ENCODE measurements at regions not wholly inside any gene's neighbourhood (a gene's known extent, or its start where the extent isn't known, plus 50 kb on each side); places are given as distances from the start of the nearest gene placed in this dataset.

- Histone ChIP-seq H3K4me3 (ENCODE audit: low read length) (no peak overlapping the region), H3K79me2 (ENCODE audit: control insufficient read depth, low read length) (no peaks in the 10 kb centered on the region), H4K20me1 (ENCODE audit: control insufficient read depth, insufficient read depth, low read depth, low read length) (no peaks in the 10 kb centered on the region), H3K4me1 (ENCODE audit: control insufficient read depth, low read length) (no peaks in the 10 kb centered on the region), H3K9me2 (replicated peaks; ENCODE audit: control insufficient read depth, low read length) (no peaks in the 10 kb centered on the region), H3F3A (ENCODE audit: control insufficient read depth, insufficient read depth) (no peaks in the 10 kb centered on the region), H3K27ac (ENCODE audit: low read depth, low read length) (no peak overlapping the region), H3K36me3 (ENCODE audit: control insufficient read depth, low read length) (no peaks in the 10 kb centered on the region), H3K9me3 (ENCODE audit: control insufficient read depth, insufficient read depth, low read length) (no peaks in the 10 kb centered on the region), H3K4me2 (ENCODE audit: low read length) (no peak overlapping the region), H3K27me3 (ENCODE audit: control insufficient read depth, low read length) (no peaks in the 10 kb centered on the region)
- no peak for TF ChIP-seq EZH2phosphoT487 (IDR thresholded peaks at IDR 0.05; ENCODE audit: borderline replicate concordance, low read length)
- no peak for TF ChIP-seq CTCF (IDR thresholded peaks at IDR 0.05; ENCODE audit: low read depth, low read length, poor library complexity, severe bottlenecking)
These were observed 54.6 kb upstream of the ACTRT2 start for GRCh38 chr1:2966449-2967328.

- no peak overlapping the region for H3K4me2 ChIP-seq (ENCODE audit: low read length)
- H3K9me2 ChIP-seq (replicated peaks; ENCODE audit: control insufficient read depth, low read length), result no peaks in the 10 kb centered on the region
- no peak for TF ChIP-seq EZH2phosphoT487 (IDR thresholded peaks at IDR 0.05; ENCODE audit: borderline replicate concordance, low read length)
- TF ChIP-seq CTCF (IDR thresholded peaks at IDR 0.05; ENCODE audit: low read depth, low read length, poor library complexity, severe bottlenecking), result no peak
- H3K4me1 ChIP-seq (ENCODE audit: control insufficient read depth, low read length), result no peaks in the 10 kb centered on the region
- no peaks in the 10 kb centered on the region for H3K27me3 ChIP-seq (ENCODE audit: control insufficient read depth, low read length)
- no peak overlapping the region for H3K4me3 ChIP-seq (ENCODE audit: low read length)
- H3K36me3 ChIP-seq (ENCODE audit: control insufficient read depth, low read length), result no peaks in the 10 kb centered on the region
- no peaks in the 10 kb centered on the region for H3K79me2 ChIP-seq (ENCODE audit: control insufficient read depth, low read length)
- no peaks in the 10 kb centered on the region for H3F3A ChIP-seq (ENCODE audit: control insufficient read depth, insufficient read depth)
- H3K27ac ChIP-seq (ENCODE audit: low read depth, low read length), result no peak overlapping the region
- no peaks in the 10 kb centered on the region for H4K20me1 ChIP-seq (ENCODE audit: control insufficient read depth, insufficient read depth, low read depth, low read length)
- no peaks in the 10 kb centered on the region for H3K9me3 ChIP-seq (ENCODE audit: control insufficient read depth, insufficient read depth, low read length)
These were observed 53.9 kb upstream of the ACTRT2 start for GRCh38 chr1:2967329-2967725.

GRCh38 chr1:2967881-2968280 lies 53.4 kb upstream of the ACTRT2 start:
- no peaks in the 10 kb centered on the region for H4K20me1 ChIP-seq (ENCODE audit: control insufficient read depth, insufficient read depth, low read depth, low read length)
- H3K36me3 ChIP-seq (ENCODE audit: control insufficient read depth, low read length), result no peaks in the 10 kb centered on the region
- H3F3A ChIP-seq (ENCODE audit: control insufficient read depth, insufficient read depth), result no peaks in the 10 kb centered on the region
- TF ChIP-seq EZH2phosphoT487 (IDR thresholded peaks at IDR 0.05; ENCODE audit: borderline replicate concordance, low read length) (no peak), CTCF (IDR thresholded peaks at IDR 0.05; ENCODE audit: low read depth, low read length, poor library complexity, severe bottlenecking) (no peak)
- H3K4me1 ChIP-seq (ENCODE audit: control insufficient read depth, low read length), result no peaks in the 10 kb centered on the region
- H3K4me3 ChIP-seq (ENCODE audit: low read length), result no peak overlapping the region
- no peaks in the 10 kb centered on the region for H3K9me3 ChIP-seq (ENCODE audit: control insufficient read depth, insufficient read depth, low read length)
- no peaks in the 10 kb centered on the region for H3K9me2 ChIP-seq (replicated peaks; ENCODE audit: control insufficient read depth, low read length)
- no peaks in the 10 kb centered on the region for H3K27me3 ChIP-seq (ENCODE audit: control insufficient read depth, low read length)
- no peak overlapping the region for H3K4me2 ChIP-seq (ENCODE audit: low read length)
- H3K79me2 ChIP-seq (ENCODE audit: control insufficient read depth, low read length), result no peaks in the 10 kb centered on the region
- no peak overlapping the region for H3K27ac ChIP-seq (ENCODE audit: low read depth, low read length)

Measured in DOHH2 (cell line).